WTC11 (cell line): ENCODE measurements at regions not wholly inside any gene's neighbourhood (a gene's known extent, or its start where the extent isn't known, plus 50 kb on each side); places are given as distances from the start of the nearest gene placed in this dataset.
"Not testable (repeated sequence)": the region's sequence is repeated elsewhere in the genome, so short reads cannot be mapped to it uniquely, and the experiment has no call there.

Source experiments
- ATAC-seq: fragments of 200-7000 bp; cut with Tn5 transposase; 2 replicates; pipeline ENCODE4 v1.10.0; 2021; ENCODE audit warnings: mild to moderate bottlenecking, moderate library complexity
- CTCF ChIA-PET: fragments of 300-600 bp; sonication (Branson Sonifier 250); formaldehyde crosslinking; loops from one replicate; lab custom pipeline; 2021; ENCODE audit warnings: antibody characterized with exemption; lab: Charles Lee
- POLR2A ChIA-PET: fragments of 350-600 bp; sonication (Branson Sonifier 250); formaldehyde crosslinking; loops from one replicate; lab custom pipeline; 2021; ENCODE audit warnings: antibody characterized with exemption; lab: Charles Lee
- DNase-seq: peaks from one replicate; pipeline ENCODE4 v3.0.0; 2021; ENCODE audit warnings: low spot score
- H3K27ac Mint-ChIP-seq: 2 replicates; pipeline ENCODE4 v1.8.0; 2021; ENCODE audit warnings: mixed read lengths
- H3K27me3 Mint-ChIP-seq: 2 replicates; pipeline ENCODE4 v1.8.0; 2021; ENCODE audit warnings: low read depth, mild to moderate bottlenecking, moderate library complexity, mixed read lengths
- H3K36me3 Mint-ChIP-seq: 2 replicates; pipeline ENCODE4 v1.8.0; 2021; ENCODE audit warnings: mixed read lengths
- H3K4me1 Mint-ChIP-seq: 2 replicates; pipeline ENCODE4 v1.8.0; 2022; ENCODE audit warnings: mixed read lengths
- H3K4me3 Mint-ChIP-seq: 2 replicates; pipeline ENCODE4 v1.8.0; 2021; ENCODE audit warnings: mild to moderate bottlenecking, moderate library complexity, mixed read lengths
- H3K9me3 Mint-ChIP-seq: 2 replicates; pipeline ENCODE4 v1.8.0; 2021; ENCODE audit warnings: mixed read lengths
- ATF1 ChIP-seq: sonication (generic); formaldehyde crosslinking; IDR thresholded peaks from 2 replicates; pipeline ENCODE4 v1.8.1; 2023; ENCODE audit warnings: mild to moderate bottlenecking, moderate library complexity, missing genetic modification reagents
- CREB1 ChIP-seq: sonication (generic); formaldehyde crosslinking; IDR thresholded peaks from 2 replicates; pipeline ENCODE4 v1.8.0; 2023; ENCODE audit warnings: mild to moderate bottlenecking, missing genetic modification reagents
- ELF4 ChIP-seq: sonication (generic); formaldehyde crosslinking; IDR thresholded peaks from 2 replicates; pipeline ENCODE4 v1.8.1; 2022; ENCODE audit warnings: low read depth, mild to moderate bottlenecking, moderate library complexity, missing genetic modification reagents
- ETV6 ChIP-seq: sonication (generic); formaldehyde crosslinking; IDR thresholded peaks from 2 replicates; pipeline ENCODE4 v1.8.1; 2022; ENCODE audit warnings: mild to moderate bottlenecking, missing genetic modification reagents
- FOXK1 ChIP-seq: sonication (generic); formaldehyde crosslinking; IDR thresholded peaks from 2 replicates; pipeline ENCODE4 v1.8.0; 2022; ENCODE audit warnings: mild to moderate bottlenecking, moderate library complexity, missing genetic modification reagents
- GABPB1 ChIP-seq: sonication (generic); formaldehyde crosslinking; IDR thresholded peaks from 2 replicates; pipeline ENCODE4 v1.8.1; 2023; ENCODE audit warnings: mild to moderate bottlenecking, missing genetic modification reagents
- GRHL2 ChIP-seq: fragments of 250-450 bp; sonication (Bioruptor Pico); IDR thresholded peaks from 2 replicates; pipeline ENCODE4 v1.8.0; 2022; ENCODE audit warnings: mild to moderate bottlenecking, moderate library complexity; ENCODE audit not compliant: insufficient replicate concordance, severe bottlenecking
- HMGA2 ChIP-seq: fragments of 250-450 bp; sonication (Bioruptor Pico); IDR thresholded peaks from 2 replicates; pipeline ENCODE4 v1.4.0; 2021; ENCODE audit warnings: mild to moderate bottlenecking, moderate library complexity
- IRF1 ChIP-seq: sonication (generic); formaldehyde crosslinking; IDR thresholded peaks from 2 replicates; pipeline ENCODE4 v1.8.0; 2023; ENCODE audit warnings: missing genetic modification reagents
- JUN ChIP-seq: sonication (generic); formaldehyde crosslinking; IDR thresholded peaks from 2 replicates; pipeline ENCODE4 v1.8.0; 2023; ENCODE audit warnings: mild to moderate bottlenecking, missing genetic modification reagents
- NFYB ChIP-seq: sonication (generic); formaldehyde crosslinking; conservative IDR thresholded peaks from 2 replicates; pipeline ENCODE4 v1.8.0; 2022; ENCODE audit warnings: low read depth, missing genetic modification reagents
- NR2C2 ChIP-seq: sonication (generic); formaldehyde crosslinking; IDR thresholded peaks from 2 replicates; pipeline ENCODE4 v1.8.0; 2022; ENCODE audit warnings: mild to moderate bottlenecking, missing genetic modification reagents
- SMAD3 ChIP-seq: sonication (generic); formaldehyde crosslinking; IDR thresholded peaks from 2 replicates; pipeline ENCODE4 v1.8.0; 2022; ENCODE audit warnings: missing genetic modification reagents, mild to moderate bottlenecking, borderline replicate concordance
- TEAD4 ChIP-seq: sonication (generic); formaldehyde crosslinking; IDR thresholded peaks from 2 replicates; pipeline ENCODE4 v1.8.0; 2022; ENCODE audit warnings: mild to moderate bottlenecking, missing genetic modification reagents
- TP53 ChIP-seq: sonication (generic); formaldehyde crosslinking; IDR thresholded peaks from 2 replicates; pipeline ENCODE4 v1.8.1; 2023; ENCODE audit warnings: mild to moderate bottlenecking, missing genetic modification reagents
- ZNF317 ChIP-seq: sonication (generic); formaldehyde crosslinking; IDR thresholded peaks from 2 replicates; pipeline ENCODE4 v1.8.1; 2023; ENCODE audit warnings: low read depth, mild to moderate bottlenecking, moderate library complexity, missing genetic modification reagents, borderline replicate concordance
- ZNF671 ChIP-seq: fragments of 250-450 bp; sonication (Bioruptor Pico); IDR thresholded peaks from 2 replicates; pipeline ENCODE4 v1.8.0; 2021; ENCODE audit warnings: mild to moderate bottlenecking
- TF ChIP-seq, protein P1 (sequence below): sonication (generic); formaldehyde crosslinking; IDR thresholded peaks from 2 replicates; pipeline ENCODE4 v1.8.0; 2022; ENCODE audit warnings: mild to moderate bottlenecking, missing genetic modification reagents
- TF ChIP-seq, protein P2 (sequence below): fragments of 250-450 bp; sonication (Bioruptor Pico); IDR thresholded peaks from 2 replicates; pipeline ENCODE4 v1.8.0; 2021; ENCODE audit warnings: mild to moderate bottlenecking

DNA sequence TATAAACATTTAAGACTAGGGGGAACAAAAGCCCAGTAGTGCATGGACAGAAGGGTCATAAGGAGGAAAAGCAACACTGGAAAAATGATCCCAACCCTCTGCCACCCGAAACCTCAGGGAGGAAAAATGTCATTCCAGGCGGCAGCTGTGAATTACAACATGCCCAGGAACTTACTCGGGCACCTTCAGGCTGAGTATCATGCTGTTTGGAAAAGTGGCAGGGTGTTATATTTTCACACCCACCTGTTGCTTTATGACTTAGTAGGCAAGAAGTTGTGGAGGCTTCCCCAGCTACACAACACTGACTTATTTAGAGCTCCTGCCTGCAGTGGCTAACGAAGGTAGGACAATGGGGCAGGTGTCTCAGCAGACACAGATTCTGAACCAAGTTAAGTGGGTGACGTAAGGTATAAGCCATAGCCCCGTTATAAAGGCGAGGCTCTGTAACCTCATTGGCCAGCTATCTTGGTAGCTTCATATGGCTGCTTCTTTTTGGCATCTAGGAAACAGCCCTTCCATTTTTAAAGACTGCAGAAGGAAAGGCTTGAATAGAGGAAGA is 96.1 kb upstream of the IFNG-AS1 start (continued):
- TF ChIP-seq, protein P1, sequence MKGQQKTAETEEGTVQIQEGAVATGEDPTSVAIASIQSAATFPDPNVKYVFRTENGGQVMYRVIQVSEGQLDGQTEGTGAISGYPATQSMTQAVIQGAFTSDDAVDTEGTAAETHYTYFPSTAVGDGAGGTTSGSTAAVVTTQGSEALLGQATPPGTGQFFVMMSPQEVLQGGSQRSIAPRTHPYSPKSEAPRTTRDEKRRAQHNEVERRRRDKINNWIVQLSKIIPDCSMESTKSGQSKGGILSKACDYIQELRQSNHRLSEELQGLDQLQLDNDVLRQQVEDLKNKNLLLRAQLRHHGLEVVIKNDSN, result no peak
- TF ChIP-seq ZNF671 (CRISPR knock-in tag), result no peak
- TF ChIP-seq TP53, result no peak
- TF ChIP-seq SMAD3 (CRISPR knock-in tag), result no peak
- TF ChIP-seq TEAD4, result no peak
- no peak for TF ChIP-seq ATF1 (CRISPR knock-in tag)
- no peak for TF ChIP-seq NFYB (CRISPR knock-in tag)
- no peak for TF ChIP-seq NR2C2 (CRISPR knock-in tag)
- TF ChIP-seq, protein P2, sequence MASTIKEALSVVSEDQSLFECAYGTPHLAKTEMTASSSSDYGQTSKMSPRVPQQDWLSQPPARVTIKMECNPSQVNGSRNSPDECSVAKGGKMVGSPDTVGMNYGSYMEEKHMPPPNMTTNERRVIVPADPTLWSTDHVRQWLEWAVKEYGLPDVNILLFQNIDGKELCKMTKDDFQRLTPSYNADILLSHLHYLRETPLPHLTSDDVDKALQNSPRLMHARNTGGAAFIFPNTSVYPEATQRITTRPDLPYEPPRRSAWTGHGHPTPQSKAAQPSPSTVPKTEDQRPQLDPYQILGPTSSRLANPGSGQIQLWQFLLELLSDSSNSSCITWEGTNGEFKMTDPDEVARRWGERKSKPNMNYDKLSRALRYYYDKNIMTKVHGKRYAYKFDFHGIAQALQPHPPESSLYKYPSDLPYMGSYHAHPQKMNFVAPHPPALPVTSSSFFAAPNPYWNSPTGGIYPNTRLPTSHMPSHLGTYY (CRISPR knock-in tag), result no peak
- no peak for TF ChIP-seq ETV6 (CRISPR knock-in tag)
- TF ChIP-seq CREB1 (CRISPR knock-in tag), result no peak
- TF ChIP-seq GRHL2 (CRISPR knock-in tag), result no peak
- TF ChIP-seq, all 79 proteins: peak for 0

DNA sequence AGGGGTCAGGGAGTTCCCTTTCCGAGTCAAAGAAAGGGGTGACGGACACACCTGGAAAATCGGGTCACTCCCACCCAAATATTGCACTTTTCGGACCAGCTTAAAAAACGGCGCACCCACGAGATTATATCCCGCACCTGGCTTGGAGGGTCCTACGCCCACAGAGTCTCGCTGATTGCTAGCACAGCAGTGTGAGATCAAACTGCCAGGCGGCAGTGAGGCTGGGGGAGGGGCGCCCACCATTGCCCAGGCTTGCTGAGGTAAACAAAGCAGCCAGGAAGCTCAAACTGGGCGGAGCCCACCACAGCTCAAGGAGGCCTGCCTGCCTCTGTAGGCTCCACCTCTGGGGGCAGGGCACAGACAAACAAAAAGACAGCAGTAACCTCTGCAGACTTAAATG is 88.8 kb upstream of the IFNG-AS1 start:
- H3K4me3 Mint-ChIP-seq, ATAC-seq, H3K4me1 Mint-ChIP-seq, H3K27me3 Mint-ChIP-seq, POLR2A ChIA-PET, CTCF ChIA-PET: not testable (repeated sequence)
- Mint-ChIP-seq H3K36me3 (peaks cover 11% of the 10 kb centered on the region), H3K9me3 (peaks cover 10% of the 10 kb centered on the region), H3K27ac (peak overlapping the region; percentile 36; the same call in 1 of the 2 replicates)
- 0 out of 2 replicates have a peak, but pooled peaks have one; percentile 17 for TF ChIP-seq FOXK1 (CRISPR knock-in tag)
- DNase-seq, result peak; percentile 50

DNA sequence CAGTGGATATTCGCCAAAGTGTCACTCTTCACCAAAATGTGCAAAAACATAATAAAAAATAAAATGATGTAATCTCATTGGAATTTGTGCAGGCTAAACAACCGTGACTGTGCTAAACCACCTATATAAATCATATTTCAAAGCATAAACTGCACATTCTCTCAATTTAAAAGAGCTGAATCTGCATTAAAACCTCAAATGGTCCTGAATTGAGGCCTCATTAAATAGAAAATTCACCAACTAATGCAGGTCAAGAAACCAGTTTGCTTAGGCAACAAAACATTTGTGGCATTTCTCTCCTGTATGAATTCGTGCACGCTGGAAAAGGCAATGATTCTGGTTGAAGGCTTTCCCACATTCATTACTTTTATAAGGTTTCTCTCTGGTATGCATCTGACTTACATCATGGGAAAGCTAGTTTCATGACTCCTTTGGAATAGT is 80.1 kb upstream of the IFNG-AS1 start:
- no peak for ATAC-seq
- Mint-ChIP-seq H3K9me3 (peaks cover 10% of the 10 kb centered on the region), H3K4me3 (no peak overlapping the region), H3K27me3 (no peaks in the 10 kb centered on the region), H3K4me1 (no peaks in the 10 kb centered on the region), H3K36me3 (no peaks in the 10 kb centered on the region), H3K27ac (no peak overlapping the region)
- POLR2A ChIA-PET, result no interaction called here
- TF ChIP-seq, protein P2 (CRISPR knock-in tag), result no peak
- no peak for TF ChIP-seq ELF4
- no peak for TF ChIP-seq ATF1 (CRISPR knock-in tag)
- TF ChIP-seq HMGA2 (CRISPR knock-in tag), result no peak
- TF ChIP-seq GRHL2 (CRISPR knock-in tag), result no peak
- no peak for TF ChIP-seq ETV6 (CRISPR knock-in tag)
- TF ChIP-seq IRF1, result no peak
- TF ChIP-seq GABPB1 (CRISPR knock-in tag), result no peak
- TF ChIP-seq JUN, result no peak
- TF ChIP-seq TP53, result no peak
- TF ChIP-seq ZNF317 (CRISPR knock-in tag), result no peak
- CTCF ChIA-PET, result interaction anchor here (1.3 kb wide), 1 partner anchor 34 kb away, joined by 3 read pairs; no protein-coding TSS in a partner anchor
- DNase-seq, result no peak
